CMK (cell line): ENCODE measurements at regions not wholly inside any gene's neighbourhood (a gene's known extent, or its start where the extent isn't known, plus 50 kb on each side); places are given as distances from the start of the nearest gene placed in this dataset.
A peak's percentile ranks its signal among the peaks of the same experiment; 100 is the strongest.

Experiments used
- DNase-seq: peaks from one replicate; pipeline ENCODE4 v3.0.0-alpha.2; 2010; ENCODE audit warnings: low read depth

DNA sequence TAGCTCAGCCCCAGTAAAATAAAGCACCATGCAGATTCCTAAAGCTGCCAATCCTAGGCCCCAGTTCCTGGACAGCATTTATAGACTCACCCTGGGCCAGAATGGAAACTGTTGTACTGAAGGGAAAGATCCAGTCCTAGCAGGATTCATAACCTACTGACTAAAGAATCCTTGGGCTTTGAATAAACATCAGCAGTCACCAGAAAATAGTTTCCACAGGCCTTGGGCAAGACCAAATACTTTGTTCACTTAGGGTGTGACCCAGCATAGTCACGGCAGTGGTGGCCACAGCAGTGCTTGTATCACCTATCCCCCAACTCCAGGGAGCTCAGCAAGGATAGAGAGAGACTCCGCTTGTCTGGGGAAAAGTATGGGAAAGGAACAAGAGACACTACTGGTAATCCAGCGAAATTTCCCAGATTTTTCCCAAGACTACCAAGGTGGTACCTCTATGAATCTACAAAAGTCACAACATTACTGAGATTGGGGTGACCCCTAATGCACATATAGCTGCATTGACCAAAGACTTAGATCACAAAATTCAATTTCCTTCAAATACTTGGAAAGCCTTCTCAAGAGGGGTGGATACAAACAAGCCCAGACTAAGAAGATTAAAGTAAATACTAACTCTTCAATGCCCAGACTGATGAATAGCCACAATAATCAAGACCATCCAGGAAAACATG is 748.1 kb upstream of the LRATD1 start:
- no peak for DNase-seq

DNA sequence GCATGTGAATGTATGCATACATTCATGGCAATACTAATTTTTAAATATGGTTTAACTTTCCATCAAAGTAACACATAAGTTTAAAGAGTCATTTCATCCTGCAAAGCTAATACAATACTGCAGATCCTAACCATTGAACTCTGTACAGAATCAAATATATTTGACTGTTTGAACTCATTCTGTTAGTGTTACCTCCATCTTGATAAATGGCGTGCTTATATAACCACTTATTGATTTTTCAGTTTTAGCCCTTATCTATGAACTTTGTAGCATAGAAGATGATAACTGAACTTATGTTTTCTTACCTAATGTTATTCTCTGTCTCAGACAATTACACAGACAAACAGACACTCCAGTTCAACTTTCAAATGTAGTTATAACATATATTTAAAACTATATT is 731.0 kb upstream of the LRATD1 start:
- no peak for DNase-seq

DNA sequence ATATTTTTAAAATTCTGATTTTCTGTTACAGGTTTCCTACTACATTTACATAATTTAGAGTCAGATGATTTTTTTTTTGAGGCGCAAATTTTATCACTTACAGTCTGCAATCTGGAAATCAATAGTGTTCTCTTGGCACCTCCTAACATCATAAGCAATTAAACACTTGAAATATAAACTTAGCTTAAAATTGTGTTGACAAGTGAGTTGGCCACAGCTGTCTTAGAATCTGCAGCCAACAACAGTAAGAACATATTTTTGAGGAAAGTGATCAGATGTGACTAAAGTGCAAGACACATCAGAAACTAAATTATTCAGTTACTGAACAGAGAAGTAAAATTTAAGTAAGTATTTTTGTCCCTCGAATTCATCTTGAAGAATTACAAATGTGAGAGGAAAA is 726.7 kb upstream of the LRATD1 start:
- no peak for DNase-seq

DNA sequence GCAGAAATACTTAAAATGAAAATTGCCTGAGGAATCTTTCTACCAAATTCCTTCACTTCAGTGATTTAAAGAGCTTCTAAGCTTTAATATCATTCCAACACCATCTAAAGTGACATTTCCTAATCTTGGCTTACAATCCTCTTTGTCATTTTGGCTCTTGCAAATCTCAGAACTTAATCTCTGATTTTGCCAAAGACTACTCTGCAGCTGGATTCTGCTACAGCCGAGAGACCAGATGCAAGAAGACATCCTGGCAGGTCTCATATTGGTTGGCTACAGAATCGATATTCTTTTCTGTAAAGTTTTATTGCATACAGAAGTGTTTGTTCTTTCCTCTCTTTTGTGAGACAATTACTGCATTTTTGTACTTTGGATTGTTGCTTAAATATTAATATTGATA is 716.5 kb upstream of the LRATD1 start:
- DNase-seq = no peak

DNA sequence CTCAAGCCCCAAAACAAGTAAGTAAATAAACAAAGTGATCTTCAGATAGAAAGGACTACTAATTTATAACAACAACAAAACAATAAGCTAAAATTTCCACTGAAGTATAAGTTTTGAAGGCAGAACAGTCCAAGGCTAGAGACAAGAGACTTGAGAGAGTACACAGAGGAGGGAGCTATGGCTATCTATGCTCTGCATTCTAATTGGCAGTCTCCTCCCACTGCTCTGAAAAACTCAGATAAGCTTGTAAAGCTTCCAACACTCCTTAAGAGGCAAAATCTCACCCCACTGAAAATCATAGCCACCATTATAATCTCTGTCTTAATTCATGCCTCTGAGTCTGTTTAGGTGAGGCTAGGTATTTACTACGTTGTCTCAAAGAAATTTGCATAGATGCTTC is 714.6 kb upstream of the LRATD1 start:
- peak; percentile 25 for DNase-seq

DNA sequence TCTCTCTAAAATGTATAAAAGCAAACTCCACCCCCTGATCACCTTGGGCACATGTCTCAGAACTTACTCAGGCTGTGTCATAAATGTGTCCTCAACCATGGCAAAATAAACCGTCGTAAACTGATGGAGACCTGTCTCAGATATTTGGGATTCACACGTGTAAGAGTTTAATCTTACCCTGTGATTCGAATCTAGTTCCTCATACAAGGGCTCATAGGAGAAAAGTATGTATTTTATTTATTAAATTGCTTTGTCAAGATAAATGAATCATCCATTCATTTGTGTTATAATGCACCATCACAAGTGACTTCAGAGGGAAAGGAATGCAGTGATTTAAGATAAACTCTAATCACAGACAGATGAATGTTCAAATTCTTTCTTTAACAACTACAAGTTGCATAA is 712.5 kb upstream of the LRATD1 start:
- DNase-seq = no peak

DNA sequence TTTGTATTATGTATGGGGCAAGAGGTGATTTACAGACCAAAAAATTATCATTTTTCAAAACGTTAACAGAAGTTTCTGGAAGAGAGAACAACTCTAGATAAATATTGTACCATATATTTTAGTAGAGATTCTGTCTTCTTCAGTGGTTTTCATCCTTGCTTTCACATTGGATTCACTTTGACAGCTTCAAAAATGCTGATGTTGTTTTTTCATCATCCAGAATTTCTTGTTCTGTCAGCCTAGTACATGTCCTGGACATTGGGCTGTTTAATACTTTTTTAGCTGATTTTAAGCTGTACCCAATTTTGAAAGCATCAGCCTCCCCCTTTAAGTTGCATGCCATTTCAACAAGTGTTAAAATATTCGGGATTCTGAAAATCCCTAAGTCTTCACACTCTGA is 711.3 kb upstream of the LRATD1 start:
- DNase-seq = no peak

DNA sequence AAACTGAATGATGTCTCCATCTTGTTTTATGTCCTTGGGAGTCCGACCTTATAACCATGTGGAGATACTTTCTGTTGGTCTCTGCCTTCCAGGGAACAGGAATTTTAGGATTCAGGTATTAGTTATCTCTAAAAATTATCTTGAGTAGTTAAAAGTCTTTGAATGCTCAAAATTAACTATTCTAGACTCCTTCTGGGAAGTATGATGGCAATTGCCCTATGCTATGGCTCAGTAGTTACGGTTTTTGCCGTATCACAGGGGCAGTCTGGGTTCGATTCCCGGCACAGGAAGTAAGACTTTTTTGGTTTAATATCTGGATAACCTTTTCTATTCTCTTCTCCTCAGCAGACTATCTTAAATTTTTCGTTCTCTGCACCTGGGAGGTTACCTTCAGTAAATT is 708.7 kb upstream of the LRATD1 start:
- no peak for DNase-seq

DNA sequence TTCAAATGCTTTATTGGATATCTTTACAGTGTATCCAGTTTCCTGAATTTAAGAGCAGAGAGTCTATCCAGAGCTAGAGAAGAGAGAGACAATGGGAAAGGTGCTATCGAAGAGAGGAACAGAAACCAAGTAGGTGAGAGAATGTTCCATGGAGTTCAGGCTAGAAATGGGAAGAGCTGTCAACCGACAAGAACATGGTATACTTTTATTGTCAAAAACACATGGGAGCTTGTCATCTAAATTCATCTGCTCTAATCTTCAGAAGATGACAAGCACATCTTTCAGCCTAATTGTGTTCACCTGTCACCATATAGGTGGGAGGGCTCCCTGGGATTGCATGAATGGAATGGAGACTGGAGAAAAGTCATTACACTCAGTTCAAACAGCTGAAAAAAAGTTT is 690.4 kb upstream of the LRATD1 start:
- DNase-seq = no peak

DNA sequence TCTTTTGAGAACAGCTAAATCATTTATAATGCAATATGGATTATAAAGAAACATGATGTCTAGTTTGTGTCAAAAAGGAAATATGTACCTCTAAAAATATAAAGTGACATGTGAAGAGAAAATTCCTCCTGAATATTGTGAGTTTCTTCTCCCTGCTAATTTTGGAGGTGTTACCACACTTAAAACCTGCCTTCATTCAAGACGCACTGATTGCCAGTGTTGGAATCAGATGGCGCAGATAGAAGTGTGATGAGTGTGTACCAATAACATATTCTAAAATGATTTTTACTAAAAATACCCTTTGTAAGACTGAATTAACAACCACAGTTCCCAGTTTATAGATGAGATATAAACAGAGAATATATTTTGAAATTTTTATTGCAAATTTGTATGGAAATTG is 681.8 kb upstream of the LRATD1 start:
- DNase-seq = no peak

DNA sequence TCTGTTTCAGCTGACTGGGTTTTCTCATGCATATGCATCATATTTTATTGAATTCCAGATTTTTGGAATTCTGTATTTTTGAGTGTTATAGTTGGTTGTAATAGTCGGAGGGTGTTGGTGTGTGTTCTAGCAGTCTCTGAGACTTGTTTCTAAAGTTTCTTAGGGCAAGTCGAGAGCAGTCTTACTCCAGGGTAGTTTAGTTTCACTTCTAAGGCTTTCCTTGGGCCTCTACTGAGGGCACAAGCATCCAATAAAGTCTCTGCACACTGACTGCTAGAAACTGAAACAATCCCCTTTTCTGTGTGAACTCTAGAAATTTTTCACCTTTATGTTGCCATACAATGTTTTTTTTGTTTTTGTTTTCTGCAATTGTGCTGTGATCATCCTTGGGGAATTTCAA is 663.7 kb upstream of the LRATD1 start:
- no peak for DNase-seq

DNA sequence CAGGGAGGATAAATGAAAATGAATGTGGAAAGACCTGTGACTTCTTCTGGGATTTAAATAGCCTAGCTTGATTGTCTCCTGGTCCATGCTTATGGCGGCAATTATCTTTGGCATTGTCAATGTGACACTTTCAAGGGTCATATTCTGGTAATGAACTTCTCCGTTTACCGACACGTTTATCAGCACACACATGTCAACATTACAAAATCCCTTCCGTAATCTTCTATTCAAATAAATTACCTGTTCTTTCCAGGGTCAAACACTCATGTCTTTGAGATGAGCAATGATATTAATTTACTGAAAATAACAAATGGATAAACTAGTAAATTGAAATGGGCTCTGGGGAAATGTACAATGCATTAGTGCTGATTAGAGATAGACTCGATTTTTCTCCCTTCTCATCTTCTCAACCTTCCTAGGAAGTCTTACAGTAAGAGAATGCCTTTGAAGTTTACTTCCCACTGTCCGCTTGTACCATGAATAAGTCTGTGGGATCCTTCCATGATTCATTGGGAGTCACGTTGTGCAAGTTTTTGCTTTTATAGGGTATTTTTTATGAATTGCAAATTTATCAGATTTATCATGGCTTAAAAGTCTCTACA is 646.3 kb upstream of the LRATD1 start:
- no peak for DNase-seq

DNA sequence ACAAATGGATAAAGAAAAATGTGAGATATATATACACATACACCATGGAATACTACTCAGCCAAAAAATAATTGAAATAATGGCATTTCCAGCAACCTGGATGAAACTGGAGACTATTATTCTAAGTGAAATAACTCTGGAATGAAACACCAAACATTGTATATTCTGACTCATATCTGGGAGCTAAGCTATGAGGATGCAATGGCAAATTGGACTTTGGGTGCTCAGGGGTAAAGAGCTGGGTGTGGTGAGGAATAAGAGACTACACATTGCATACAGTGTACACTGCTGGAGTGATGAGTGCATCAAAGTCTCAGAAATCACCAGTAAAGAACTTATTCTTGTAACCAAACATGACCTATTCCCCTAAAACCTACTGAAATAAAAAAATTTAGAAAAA is 636.0 kb upstream of the LRATD1 start:
- DNase-seq = no peak

DNA sequence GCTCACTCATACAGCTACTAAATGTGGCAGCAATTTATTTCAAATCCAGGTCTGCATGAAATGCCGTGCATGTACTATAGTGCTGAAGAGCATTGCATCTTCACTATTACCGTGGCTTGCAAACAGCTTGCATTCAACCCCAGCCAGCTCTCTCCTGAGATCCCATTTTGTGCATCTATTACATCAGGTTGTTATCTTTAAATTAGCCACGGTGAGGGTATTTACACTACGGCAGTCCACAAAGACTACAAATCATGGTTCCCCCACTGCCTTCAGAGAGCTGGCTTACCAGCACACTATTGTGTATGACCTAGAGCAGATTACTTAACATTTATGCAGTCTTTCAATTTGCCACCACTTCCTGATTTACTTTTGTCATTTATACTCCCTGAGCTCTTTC is 621.3 kb upstream of the LRATD1 start:
- no peak for DNase-seq

DNA sequence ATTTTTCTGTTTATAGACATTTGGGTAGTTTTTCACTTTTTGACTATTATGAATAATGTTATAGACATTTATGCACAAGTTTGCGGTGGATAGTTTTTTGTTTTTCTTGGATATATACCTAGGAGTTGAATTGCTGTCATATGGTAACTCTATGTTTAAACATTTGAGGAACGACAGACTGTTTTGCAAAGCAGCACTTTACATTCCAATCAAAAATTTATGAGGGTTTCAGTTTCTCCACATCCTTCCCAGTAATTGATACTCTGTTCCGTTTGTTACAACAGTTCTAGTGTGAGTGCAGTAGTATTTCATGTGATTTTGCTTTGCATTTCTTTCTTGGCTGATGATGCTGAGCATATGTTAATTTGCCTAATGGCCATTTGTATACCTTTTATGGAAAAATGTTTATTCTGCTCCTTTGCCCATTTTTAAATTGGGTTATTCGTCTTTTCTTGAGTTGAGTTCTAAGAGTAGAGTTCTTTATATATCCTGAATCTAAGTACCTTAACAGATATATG is 617.3 kb upstream of the LRATD1 start:
- DNase-seq = no peak

DNA sequence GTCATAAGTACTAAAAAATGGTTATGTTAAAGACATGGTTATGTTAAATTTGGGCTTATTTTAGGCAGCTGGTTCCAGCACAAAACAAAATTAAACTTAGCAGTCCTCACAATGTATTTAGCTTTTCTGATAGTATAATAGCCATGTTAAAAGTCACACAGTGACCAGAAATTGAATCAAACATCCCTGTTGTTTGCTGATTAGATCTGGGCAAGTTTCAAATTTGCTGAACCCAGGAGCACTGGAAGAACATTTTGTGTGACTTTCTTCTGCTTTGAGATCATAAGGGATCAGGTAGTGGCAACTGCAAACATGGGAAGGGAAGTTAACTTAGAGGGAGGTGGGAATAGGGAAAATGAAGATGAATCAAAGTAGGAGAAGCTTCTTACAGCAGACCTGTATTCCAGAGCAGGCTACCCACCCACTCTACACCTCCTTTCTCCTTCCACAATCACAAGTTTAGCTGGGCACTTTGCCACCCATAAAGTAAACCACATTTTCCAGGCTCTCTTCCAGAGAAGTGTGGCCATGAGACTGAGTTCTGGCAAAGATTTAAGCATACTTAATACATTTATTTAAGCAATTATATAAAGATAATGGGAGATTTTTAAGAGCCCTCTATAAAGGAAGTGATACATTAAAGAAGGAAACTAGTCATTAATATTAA is 616.1 kb upstream of the LRATD1 start:
- DNase-seq = no peak

DNA sequence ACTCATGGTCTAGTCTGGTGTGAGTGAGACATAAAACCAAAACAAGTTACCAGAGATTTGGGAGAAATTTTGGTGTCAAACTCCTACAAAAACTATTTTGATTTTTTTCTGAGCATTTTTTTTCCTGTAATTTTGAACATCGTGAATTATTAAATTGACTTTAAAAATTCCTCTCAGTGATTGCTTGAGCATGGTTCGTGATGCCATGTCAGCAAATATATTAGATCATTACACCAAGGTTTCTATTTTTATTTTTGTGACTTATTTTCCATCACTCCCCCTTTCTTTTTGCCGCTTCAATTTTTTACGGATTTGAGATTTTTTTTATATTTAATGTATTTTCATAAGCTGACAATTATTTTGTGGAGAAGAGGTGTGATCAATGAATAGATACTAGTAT is 613.9 kb upstream of the LRATD1 start:
- no peak for DNase-seq

DNA sequence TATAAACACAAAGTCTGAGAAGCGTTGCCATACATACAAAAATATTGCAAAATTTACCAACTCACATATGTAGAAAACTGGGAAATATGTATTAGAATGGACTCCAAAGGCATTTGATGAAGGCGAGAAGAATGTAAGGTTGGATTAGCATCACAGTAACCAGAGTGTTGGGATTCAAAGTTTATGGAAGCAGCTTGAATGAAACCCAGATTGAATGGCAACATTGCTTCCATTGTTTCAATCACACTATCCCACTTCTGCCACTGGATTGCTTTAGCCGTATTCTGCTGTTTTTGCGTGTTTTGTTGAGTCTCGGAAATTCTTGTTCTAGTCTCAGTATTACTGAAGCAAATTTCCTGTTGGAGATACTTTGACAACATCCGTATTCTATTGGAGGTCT is 609.0 kb upstream of the LRATD1 start:
- DNase-seq = no peak

DNA sequence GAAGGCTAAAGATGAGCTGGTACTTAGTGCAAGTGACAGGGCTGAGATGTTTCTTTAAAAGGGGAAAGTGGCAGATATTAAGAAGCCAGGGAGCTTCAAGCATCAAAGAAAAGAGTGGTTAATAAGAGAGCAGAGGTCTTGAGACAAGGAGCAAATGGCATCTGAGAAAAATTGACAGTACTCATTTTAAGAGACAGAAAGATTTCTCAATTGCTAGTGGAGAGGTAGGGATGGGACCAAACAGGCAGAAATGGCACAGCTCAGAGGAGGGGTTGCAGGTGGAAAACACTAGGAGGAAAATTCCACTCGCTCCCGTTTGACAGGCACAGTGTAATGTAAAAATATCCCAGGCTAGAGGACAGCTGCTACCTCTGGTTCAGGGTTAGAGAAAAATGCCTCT is 593.4 kb upstream of the LRATD1 start:
- no peak for DNase-seq

DNA sequence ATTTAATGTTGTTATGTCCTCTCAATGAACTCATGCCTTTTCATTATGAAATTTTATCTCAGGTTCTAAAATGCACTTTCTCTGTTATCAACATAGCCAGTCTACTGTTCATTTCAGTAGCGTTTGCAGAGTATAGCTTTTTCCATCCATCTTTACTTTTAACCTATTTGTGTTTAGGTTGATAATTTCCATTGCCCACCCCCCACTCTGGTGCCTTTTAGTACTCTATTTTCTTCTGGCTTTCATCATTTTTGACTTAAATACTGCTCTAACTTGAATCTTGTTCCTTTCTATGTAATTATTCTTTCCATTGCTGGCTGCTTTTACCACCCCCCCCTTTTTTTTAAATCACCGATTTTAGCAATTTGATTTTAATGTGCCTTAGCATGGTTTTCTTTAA is 585.0 kb upstream of the LRATD1 start:
- DNase-seq = no peak

DNA sequence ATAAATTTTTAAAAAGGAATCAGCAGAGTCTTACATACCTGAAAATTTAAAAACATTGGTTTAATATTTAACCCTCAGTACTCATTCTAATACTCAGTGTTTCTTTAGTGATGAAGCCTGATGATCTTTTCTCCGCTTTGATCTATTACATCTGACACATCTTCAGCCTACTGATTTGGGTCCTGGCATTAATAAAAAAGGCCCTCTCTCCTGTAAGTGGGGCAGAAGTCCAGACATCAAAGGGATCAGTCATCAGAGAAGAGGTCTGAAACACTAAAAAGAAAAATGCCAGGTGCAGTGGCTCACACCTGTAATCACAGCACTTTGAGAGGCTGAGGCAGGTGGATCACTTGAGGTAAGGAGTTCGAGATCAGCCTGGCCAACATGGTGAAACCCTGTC is 581.1 kb upstream of the LRATD1 start:
- no peak for DNase-seq

DNA sequence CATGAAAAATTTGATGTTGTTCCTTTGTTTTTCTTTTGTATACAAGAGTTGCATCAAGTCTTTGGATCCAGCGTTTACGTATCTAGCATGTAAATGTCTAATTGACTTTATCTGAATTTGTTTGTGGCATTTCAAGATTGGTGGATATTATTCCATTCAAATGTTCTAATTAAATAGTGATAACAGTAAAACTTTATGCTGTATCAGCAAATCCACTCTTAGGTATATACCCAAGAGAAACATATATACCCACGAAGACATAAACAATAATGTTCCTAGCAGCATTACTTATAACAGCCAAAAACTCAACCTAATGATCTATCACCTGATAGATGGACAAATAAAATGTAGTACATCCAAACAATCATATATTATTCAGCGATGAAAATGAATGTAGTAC is 579.4 kb upstream of the LRATD1 start:
- no peak for DNase-seq

DNA sequence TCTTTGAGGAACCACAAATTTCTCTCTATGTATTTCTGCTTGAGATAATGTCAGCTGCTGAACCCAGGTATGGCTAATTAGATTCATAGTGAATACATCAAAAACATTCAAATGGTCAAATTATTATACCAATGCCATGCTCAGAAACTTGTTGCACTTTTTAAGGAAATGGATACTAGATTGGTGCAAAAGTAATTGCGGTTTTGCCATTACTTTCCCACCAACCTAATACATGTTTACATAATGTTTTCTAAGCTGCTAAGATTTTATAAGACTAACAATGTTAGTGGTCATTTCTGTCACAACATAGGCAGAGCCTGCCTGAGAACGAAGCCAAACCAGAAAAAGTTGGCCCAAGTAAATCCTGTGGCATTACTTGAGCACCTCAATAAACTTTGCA is 568.2 kb upstream of the LRATD1 start:
- DNase-seq = no peak

DNA sequence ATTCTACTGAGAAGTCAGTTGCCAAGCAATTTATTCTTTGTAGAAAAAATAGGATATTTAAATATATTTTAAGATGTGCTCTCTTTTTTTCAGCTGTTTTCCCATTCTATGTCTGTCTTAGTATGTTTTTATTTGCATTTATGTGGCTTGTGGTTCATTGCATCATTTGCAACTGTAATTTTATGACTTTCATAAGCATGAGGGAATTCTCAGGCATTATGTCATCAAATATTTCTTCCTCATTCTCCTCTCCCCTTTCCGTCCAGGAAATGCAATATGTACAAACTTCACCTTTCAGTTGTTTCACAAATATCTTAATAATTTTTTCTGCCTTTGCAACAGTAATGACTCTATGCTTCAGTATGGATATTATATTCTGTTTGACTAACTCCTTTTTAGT is 560.2 kb upstream of the LRATD1 start:
- DNase-seq = no peak
